ENCODE measurements at regions not wholly inside any gene's neighbourhood (a gene's known extent, or its start where the extent isn't known, plus 50 kb on each side); places are given as distances from the start of the nearest gene placed in this dataset.

DNA sequence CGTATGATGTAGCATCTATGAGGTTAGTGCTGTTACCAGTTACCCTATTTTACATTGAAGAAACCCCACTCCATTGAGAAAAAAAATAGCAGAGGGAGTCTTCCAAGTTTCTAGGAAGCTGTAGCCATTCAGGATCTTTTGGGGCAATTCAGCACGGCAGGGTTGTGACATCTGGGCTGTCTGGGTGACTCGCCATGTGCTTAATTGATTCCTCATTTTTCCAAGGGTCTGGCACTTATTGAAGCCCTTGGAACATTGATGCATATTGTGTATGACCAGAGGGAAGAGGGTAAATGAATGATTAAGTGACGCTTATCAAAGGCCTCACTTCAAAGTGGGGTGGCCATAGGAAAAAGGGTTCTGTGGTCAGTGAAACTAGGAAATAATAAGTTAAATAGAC lies 248.7 kb downstream of the ARHGAP12 start:
- TF ChIP-seq EP300 (IDR thresholded peaks at IDR 0.05) (no peak), RNF2 (IDR thresholded peaks at IDR 0.05; ENCODE audit: borderline replicate concordance, low read depth) (no peak), POLR2A (IDR thresholded peaks at IDR 0.05; ENCODE audit: low read length) (no peak)
- TF ChIP-seq, protein P1, sequence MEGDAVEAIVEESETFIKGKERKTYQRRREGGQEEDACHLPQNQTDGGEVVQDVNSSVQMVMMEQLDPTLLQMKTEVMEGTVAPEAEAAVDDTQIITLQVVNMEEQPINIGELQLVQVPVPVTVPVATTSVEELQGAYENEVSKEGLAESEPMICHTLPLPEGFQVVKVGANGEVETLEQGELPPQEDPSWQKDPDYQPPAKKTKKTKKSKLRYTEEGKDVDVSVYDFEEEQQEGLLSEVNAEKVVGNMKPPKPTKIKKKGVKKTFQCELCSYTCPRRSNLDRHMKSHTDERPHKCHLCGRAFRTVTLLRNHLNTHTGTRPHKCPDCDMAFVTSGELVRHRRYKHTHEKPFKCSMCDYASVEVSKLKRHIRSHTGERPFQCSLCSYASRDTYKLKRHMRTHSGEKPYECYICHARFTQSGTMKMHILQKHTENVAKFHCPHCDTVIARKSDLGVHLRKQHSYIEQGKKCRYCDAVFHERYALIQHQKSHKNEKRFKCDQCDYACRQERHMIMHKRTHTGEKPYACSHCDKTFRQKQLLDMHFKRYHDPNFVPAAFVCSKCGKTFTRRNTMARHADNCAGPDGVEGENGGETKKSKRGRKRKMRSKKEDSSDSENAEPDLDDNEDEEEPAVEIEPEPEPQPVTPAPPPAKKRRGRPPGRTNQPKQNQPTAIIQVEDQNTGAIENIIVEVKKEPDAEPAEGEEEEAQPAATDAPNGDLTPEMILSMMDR (IDR thresholded peaks at IDR 0.05): no peak
- TF ChIP-seq, protein P2, sequence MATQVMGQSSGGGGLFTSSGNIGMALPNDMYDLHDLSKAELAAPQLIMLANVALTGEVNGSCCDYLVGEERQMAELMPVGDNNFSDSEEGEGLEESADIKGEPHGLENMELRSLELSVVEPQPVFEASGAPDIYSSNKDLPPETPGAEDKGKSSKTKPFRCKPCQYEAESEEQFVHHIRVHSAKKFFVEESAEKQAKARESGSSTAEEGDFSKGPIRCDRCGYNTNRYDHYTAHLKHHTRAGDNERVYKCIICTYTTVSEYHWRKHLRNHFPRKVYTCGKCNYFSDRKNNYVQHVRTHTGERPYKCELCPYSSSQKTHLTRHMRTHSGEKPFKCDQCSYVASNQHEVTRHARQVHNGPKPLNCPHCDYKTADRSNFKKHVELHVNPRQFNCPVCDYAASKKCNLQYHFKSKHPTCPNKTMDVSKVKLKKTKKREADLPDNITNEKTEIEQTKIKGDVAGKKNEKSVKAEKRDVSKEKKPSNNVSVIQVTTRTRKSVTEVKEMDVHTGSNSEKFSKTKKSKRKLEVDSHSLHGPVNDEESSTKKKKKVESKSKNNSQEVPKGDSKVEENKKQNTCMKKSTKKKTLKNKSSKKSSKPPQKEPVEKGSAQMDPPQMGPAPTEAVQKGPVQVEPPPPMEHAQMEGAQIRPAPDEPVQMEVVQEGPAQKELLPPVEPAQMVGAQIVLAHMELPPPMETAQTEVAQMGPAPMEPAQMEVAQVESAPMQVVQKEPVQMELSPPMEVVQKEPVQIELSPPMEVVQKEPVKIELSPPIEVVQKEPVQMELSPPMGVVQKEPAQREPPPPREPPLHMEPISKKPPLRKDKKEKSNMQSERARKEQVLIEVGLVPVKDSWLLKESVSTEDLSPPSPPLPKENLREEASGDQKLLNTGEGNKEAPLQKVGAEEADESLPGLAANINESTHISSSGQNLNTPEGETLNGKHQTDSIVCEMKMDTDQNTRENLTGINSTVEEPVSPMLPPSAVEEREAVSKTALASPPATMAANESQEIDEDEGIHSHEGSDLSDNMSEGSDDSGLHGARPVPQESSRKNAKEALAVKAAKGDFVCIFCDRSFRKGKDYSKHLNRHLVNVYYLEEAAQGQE (IDR thresholded peaks at IDR 0.05): no peak
